Smooth muscle cell (in vitro differentiated cells): ENCODE measurements at regions not wholly inside any gene's neighbourhood (a gene's known extent, or its start where the extent isn't known, plus 50 kb on each side); places are given as distances from the start of the nearest gene placed in this dataset.

Experiments
- DNase-seq: peaks from one replicate; lab custom pipeline; 2025; ENCODE audit not compliant: unreplicated experiment; lab: John Stamatoyannopoulos, UW
- H2AFZ ChIP-seq: fragments of 200-600 bp; sonication (generic); 2 replicates; pipeline ENCODE4 v1.6.0; 2016; ENCODE audit warnings: antibody characterized with exemption, low read depth, mild to moderate bottlenecking
- H3F3A ChIP-seq: fragments of 200-600 bp; sonication (generic); 2 replicates; pipeline ENCODE4 v1.6.0; 2017; ENCODE audit warnings: antibody characterized with exemption, low read depth
- H3K27ac ChIP-seq: fragments of 200-600 bp; sonication (generic); 2 replicates; pipeline ENCODE4 v1.5.1; 2016; ENCODE audit warnings: low read depth, mild to moderate bottlenecking
- H3K27me3 ChIP-seq: fragments of 200-600 bp; sonication (generic); 2 replicates; pipeline ENCODE4 v1.6.1; 2016; ENCODE audit warnings: low read depth, mild to moderate bottlenecking
- H3K36me3 ChIP-seq: fragments of 200-600 bp; sonication (generic); 2 replicates; pipeline ENCODE4 v1.5.1; 2016; ENCODE audit warnings: low read depth
- H3K4me1 ChIP-seq: fragments of 200-600 bp; sonication (generic); 2 replicates; pipeline ENCODE4 v1.5.1; 2016; ENCODE audit warnings: low read depth
- H3K4me2 ChIP-seq: fragments of 200-600 bp; sonication (generic); 2 replicates; pipeline ENCODE4 v1.6.0; 2016; ENCODE audit warnings: mild to moderate bottlenecking
- H3K4me3 ChIP-seq: fragments of 200-600 bp; sonication (generic); 2 replicates; pipeline ENCODE4 v1.5.1; 2016; ENCODE audit warnings: mild to moderate bottlenecking
- H3K79me2 ChIP-seq: fragments of 200-600 bp; sonication (generic); 2 replicates; pipeline ENCODE4 v1.6.0; 2016; ENCODE audit warnings: low read depth, mild to moderate bottlenecking
- H3K9ac ChIP-seq: fragments of 200-600 bp; sonication (generic); 2 replicates; pipeline ENCODE4 v1.6.0; 2016; ENCODE audit warnings: low read depth
- H3K9me3 ChIP-seq: fragments of 200-600 bp; sonication (generic); replicated peaks from 2 replicates; pipeline ENCODE4 v1.5.1; 2016; ENCODE audit warnings: low read depth
- H4K20me1 ChIP-seq: fragments of 200-600 bp; sonication (generic); 2 replicates; pipeline ENCODE4 v1.6.0; 2016; ENCODE audit warnings: low read depth
- WGBS: methylation state at CpG from one replicate; pipeline ENCODE4 v1.1.7; 2016; ENCODE audit warnings: low lambda C conversion rate; 5-methylcytosine and 5-hydroxymethylcytosine counted together
- TF ChIP-seq, protein P1 (sequence below): fragments of 200-600 bp; sonication (generic); IDR thresholded peaks from 2 replicates; pipeline ENCODE4 v1.5.1; 2017; ENCODE audit warnings: borderline replicate concordance, mild to moderate bottlenecking, antibody characterized with exemption; ENCODE audit not compliant: insufficient read depth, poor library complexity, severe bottlenecking

DNA sequence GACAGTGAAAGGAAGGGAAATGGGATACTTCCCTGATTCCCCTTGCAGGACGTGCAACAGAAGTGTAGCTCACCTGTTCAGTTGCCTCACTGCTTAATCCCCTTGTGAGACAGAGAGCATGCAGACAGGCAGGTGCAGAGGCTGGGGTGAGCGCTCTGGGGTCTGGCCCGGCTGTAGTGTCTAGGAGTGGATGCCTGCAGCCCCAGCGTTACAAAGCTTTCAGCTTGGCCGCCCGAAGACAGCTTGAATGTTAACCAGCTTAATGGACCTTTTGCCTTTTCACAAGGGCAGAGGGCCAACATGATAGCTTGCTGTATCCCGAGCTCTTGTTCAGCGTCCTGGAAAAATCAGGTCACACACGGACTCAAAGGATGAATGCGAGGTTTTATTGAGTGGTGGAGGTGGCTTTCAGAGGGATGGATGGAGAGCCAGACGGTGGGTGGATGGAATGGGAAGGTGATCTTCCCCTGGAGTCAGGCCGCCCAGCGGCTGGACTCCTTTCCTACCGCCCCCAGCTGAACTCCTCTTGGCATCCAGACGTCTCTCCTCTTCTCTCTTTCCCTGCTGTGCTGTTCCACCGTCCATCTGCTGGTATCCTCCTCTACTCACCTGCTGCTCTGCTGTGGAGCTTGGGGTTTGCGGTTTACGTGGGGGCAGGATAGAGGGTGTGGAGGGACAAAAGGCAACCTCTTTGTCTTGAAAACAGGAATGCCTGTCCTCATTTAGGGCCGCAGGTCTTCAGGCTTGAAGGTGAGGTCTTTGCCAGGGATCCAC is 86.2 kb upstream of the RESF1 start:
- Histone ChIP-seq H3F3A (no peaks in the 10 kb centered on the region), H3K27me3 (no peaks in the 10 kb centered on the region), H2AFZ (no peak overlapping the region), H3K9me3 (no peaks in the 10 kb centered on the region), H3K36me3 (no peaks in the 10 kb centered on the region), H4K20me1 (no peaks in the 10 kb centered on the region), H3K4me3 (no peak overlapping the region), H3K9ac (no peak overlapping the region), H3K4me2 (no peak overlapping the region), H3K27ac (no peak overlapping the region), H3K4me1 (no peaks in the 10 kb centered on the region), H3K79me2 (no peaks in the 10 kb centered on the region)
- DNase-seq, result no peak
- TF ChIP-seq, protein P1, sequence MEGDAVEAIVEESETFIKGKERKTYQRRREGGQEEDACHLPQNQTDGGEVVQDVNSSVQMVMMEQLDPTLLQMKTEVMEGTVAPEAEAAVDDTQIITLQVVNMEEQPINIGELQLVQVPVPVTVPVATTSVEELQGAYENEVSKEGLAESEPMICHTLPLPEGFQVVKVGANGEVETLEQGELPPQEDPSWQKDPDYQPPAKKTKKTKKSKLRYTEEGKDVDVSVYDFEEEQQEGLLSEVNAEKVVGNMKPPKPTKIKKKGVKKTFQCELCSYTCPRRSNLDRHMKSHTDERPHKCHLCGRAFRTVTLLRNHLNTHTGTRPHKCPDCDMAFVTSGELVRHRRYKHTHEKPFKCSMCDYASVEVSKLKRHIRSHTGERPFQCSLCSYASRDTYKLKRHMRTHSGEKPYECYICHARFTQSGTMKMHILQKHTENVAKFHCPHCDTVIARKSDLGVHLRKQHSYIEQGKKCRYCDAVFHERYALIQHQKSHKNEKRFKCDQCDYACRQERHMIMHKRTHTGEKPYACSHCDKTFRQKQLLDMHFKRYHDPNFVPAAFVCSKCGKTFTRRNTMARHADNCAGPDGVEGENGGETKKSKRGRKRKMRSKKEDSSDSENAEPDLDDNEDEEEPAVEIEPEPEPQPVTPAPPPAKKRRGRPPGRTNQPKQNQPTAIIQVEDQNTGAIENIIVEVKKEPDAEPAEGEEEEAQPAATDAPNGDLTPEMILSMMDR, result no peak
- WGBS, result 93% methylated on average over 16 of the region's 19 CpGs

DNA sequence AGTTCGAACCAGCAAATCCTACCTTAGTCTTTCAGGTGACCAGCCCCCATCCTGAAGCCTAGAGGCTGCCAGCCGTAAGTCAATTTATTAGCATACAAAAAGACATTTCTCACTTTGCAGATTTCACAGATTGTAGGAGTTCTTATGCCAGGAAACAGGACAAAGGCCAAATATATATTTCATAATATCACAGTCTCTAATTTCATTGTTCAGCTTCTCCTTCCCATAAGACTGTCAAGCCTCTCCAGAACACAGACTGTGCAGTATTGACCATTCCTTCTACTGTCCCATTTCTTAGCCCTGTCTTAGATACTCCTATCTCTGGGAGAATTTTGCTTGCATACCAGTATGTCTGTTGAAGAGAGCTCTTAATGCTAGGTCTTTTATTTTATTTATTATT is 89.2 kb upstream of the RESF1 start:
- Histone ChIP-seq H4K20me1 (no peaks in the 10 kb centered on the region), H3K79me2 (no peaks in the 10 kb centered on the region), H3K36me3 (no peaks in the 10 kb centered on the region), H2AFZ (no peak overlapping the region), H3F3A (no peaks in the 10 kb centered on the region), H3K27ac (no peak overlapping the region), H3K9ac (no peak overlapping the region), H3K27me3 (no peaks in the 10 kb centered on the region), H3K9me3 (no peaks in the 10 kb centered on the region), H3K4me1 (no peaks in the 10 kb centered on the region), H3K4me3 (no peak overlapping the region), H3K4me2 (no peak overlapping the region)
- 87% methylated on average over 2 of the region's 2 CpGs for WGBS
- TF ChIP-seq, protein P1, result no peak
- no peak for DNase-seq

DNA sequence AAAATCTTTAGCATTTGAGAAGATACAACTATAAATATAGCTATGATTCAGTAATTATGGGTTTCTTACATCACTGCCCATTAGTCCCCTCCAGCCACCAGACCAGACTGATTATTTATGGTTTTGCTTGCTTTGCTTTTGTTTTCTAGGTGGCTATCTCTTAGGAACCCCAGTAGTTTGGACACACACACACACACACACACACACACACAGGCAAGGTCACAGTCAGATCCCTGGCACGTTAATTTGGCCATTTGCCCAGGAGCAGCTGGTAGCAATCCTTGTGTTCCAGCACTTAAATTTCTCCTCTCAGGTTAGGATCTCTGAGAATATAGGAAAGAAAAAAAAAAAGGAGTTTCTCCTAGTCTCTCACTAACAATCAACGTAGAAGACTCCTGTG is 90.2 kb upstream of the RESF1 start:
- H3K4me1 ChIP-seq, result no peaks in the 10 kb centered on the region
- no peak overlapping the region for H3K27ac ChIP-seq
- H3K27me3 ChIP-seq, result no peaks in the 10 kb centered on the region
- no peaks in the 10 kb centered on the region for H3K79me2 ChIP-seq
- DNase-seq, result no peak
- no peak overlapping the region for H3K4me3 ChIP-seq
- WGBS, result 49% methylated on average over 2 of the region's 2 CpGs
- no peaks in the 10 kb centered on the region for H3K9me3 ChIP-seq
- no peaks in the 10 kb centered on the region for H3K36me3 ChIP-seq
- TF ChIP-seq, protein P1, result no peak
- H3K4me2 ChIP-seq, result no peak overlapping the region
- H2AFZ ChIP-seq, result no peak overlapping the region
- no peak overlapping the region for H3K9ac ChIP-seq
- H4K20me1 ChIP-seq, result no peaks in the 10 kb centered on the region
- H3F3A ChIP-seq, result no peaks in the 10 kb centered on the region

DNA sequence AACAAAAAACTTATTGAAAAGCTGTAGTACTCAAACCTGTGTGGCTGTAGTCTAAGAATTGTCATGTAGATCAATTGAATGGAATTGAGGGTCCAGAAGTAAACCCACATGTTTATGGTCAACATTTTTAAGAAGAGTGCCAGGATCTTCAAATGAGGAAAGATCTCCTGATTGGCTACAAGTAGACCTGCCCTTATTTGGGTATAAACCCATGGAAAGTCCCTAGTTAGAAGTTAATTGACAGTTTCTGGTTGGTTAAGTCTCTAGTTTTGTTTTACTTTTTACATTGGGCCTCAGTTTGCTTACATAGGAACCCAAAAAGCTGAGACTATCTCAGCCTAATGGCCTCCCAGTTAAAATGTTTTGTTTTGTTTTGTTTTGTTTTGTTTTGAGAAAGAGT is 91.9 kb upstream of the RESF1 start:
- Histone ChIP-seq H3K27ac (no peak overlapping the region), H2AFZ (no peak overlapping the region), H3K27me3 (no peaks in the 10 kb centered on the region), H3K9me3 (no peaks in the 10 kb centered on the region), H3K79me2 (no peaks in the 10 kb centered on the region), H3K4me3 (no peak overlapping the region), H3K9ac (no peak overlapping the region), H3F3A (no peaks in the 10 kb centered on the region), H4K20me1 (no peaks in the 10 kb centered on the region), H3K4me1 (no peaks in the 10 kb centered on the region), H3K36me3 (no peaks in the 10 kb centered on the region), H3K4me2 (no peak overlapping the region)
- TF ChIP-seq, protein P1, result no peak
- DNase-seq, result no peak
